ENCODE measurements at regions not wholly inside any gene's neighbourhood (a gene's known extent, or its start where the extent isn't known, plus 50 kb on each side); places are given as distances from the start of the nearest gene placed in this dataset.

DNA sequence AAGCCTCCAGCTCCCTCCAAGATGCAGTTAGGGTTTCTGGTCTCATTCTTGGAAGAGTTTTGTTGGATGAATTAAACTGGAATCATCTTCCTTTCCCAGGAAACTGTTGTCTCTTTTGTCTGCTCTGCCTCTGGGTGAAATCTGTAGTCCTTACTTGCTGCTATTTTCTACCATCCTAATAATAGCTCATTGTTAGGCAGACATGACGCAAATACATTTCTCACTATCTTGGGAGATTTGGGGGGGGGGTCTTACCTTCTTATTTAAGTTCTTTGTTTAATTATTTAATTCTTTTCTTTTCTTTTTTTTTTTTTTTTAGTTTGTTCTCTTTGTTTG lies 85.4 kb upstream of the DUSP10 start:
- no peak for DNase-seq

DNA sequence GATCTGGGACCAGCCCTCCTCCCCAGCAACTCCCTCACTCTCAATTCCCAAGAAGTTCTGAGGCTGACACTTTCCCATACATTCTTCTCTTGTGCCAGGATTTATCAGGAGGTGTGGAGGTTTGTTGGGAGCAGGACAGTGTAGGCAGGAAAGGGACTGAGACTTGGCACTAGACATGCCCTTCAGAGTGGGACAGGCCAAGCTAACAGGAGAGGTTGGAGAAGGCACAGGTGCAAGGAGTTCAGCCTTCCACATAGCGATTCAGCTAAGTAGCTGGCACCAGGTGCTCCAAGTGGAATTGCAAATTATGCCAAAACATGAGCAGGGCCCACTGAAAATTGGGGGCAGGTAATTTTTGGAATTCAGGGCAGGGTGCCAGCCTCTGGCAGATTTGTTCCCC lies 83.0 kb upstream of the DUSP10 start:
- DNase-seq, result no peak

DNA sequence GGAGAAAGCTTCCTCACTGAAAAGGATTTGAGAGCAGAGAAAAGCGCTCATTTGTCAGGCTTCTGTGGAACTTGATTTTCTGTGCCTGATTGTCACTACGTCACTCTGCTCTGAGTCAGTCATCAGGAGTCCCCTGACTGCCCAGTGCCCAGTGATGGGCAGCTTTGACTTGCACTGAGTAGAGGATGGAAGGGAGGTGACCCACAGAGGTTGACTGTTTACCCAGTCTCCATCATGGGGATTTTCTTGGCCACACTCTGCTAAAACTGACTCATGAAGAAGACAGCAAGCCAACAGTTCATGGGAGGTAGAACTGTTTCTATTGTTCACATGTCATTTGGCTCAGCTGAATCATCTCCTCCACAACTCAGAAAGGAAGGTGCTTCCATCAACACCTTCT lies 82.1 kb upstream of the DUSP10 start:
- DNase-seq, result no peak

DNA sequence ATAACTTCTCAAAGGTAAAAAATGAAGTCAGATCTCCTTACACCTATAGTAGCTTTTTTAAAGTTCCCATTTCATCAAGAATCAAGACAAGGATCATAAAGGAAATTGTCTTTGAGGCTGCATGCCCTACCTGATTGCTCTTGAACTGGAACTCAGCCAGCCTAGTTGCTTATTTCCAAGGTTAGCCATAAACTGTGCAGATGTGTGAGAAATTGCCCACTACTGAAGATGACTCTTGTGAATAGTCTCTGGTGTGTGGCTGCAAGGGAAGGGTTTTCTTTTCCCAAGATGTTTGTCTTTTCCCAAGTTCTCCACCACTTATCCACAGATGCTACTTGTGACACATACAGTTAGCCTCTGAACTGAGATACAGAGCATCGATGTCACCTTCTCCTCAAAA lies 81.7 kb upstream of the DUSP10 start:
- DNase-seq, result no peak

DNA sequence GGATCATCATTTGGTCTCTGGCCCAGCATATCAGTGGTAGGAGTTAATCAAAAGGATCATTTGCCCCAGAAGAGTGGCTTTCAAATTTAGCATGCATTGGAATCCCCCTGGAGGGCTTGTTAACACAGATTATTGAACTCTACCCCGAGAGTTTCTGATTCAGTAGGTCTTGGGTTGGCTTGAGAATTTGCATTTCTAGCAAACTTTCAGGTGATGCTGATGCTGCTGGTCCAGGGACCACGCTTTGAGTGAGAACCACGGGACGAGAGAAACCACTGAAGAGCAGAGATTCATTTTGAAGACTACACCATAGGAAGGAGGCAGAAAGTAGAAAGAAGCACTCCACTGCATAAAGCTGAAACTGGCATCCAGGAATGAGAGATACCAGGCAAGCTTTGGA lies 81.3 kb upstream of the DUSP10 start:
- no peak for DNase-seq

DNA sequence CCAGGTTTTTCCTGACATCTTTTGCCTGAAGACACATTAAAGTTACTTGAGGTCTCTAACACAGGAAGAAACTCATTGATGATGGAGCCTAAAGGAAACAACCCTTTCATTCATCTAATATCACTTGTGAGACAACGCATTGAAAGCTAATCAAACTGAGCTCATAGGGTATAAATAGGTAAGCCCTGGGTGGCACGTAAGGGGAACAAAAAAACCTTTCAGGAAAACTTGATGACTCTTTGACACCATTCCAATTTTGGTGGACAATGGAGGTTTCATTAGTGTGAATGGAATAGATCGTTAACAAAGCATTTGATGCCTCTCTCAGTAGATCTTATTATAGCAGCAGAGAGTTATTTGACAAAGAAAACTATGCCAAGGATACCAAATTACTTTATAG lies 80.7 kb upstream of the DUSP10 start:
- DNase-seq, result no peak

DNA sequence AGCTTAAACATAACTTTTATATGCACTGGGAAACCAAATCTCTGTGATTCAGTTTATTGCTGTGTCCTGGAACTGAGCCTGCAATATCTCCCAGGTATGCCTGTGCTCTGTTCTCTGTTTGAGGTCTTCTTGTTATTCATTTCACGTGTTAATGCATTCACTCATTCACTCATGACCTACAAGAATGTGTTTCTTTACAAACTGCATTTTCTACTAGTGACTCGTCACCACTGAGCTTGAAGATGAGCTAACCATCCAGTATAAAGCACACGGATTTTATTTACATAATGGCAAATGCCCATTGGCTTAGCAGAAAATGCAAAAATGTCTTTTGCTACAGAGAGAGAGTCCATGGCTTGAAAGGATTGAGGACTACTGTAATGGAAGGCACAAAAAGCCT lies 75.0 kb upstream of the DUSP10 start:
- DNase-seq, result no peak

DNA sequence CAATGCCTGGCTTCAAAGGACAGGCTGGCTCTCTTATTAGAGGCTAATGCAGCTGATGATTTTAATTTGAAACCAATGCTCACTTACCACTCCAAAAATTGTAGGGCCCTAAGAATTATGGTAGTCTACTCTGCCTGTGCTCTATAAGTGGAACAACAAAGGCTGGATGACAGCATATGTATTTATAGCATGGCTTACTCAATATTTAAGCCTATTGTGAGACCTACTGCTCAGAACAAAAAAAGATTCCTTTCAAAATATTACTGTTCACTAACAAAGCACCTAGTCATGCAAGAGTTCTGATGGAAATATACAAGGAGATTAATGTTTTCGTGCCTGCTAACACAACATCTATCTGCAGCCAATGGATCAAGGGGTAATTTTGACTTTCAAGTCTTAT lies 73.8 kb upstream of the DUSP10 start:
- DNase-seq, result no peak

DNA sequence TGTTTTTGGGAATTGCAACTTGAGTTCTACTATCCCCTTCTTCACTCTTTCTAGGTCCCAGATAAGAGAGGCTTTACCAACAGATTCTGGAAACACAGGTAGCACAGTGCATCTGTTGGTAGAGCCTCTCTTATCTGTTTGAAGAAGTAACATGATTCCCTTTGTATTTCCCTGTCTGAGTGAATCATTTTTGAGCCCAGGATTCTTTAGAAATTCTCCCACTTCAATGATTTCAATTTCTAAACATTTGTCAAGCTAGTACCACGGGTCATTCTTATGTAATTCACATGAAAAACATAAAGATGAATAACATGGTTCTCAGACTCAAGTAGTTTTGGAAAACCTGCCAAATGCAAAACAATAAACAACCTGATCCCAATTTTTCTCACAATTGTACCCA lies 72.0 kb upstream of the DUSP10 start:
- no peak for DNase-seq

DNA sequence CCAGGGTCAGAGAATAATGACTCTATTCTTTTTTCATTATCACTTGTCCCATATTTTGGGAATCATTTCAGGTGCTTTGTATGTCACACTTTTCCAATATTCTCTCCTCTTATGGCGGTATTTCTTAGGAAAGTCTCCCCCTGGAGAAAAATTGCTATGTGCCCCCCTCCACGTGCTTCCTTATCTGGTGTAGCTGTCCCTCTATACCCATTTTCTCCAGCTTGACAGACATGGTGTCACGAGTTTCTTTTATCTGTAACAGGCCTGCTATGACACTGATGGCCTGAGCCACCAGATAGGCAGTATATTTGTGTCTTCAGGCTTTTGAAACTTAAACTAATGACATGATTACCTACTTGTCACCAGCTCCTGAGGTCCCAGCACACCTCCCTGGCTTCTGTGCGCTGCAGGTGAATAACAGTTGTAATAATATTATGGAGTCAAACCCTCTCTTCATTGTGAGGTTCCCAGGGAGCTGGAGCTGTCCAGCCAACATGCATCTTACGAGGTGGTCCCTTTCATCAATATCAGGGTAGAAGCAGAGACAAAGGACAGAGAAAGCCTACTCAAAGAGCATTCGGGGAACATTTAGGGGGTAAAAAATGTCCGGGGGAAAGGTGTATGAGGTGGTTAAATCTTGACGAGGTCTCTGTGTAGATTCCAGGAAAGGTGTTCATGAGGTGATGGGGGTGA lies 71.2 kb upstream of the DUSP10 start:
- DNase-seq, result no peak

DNA sequence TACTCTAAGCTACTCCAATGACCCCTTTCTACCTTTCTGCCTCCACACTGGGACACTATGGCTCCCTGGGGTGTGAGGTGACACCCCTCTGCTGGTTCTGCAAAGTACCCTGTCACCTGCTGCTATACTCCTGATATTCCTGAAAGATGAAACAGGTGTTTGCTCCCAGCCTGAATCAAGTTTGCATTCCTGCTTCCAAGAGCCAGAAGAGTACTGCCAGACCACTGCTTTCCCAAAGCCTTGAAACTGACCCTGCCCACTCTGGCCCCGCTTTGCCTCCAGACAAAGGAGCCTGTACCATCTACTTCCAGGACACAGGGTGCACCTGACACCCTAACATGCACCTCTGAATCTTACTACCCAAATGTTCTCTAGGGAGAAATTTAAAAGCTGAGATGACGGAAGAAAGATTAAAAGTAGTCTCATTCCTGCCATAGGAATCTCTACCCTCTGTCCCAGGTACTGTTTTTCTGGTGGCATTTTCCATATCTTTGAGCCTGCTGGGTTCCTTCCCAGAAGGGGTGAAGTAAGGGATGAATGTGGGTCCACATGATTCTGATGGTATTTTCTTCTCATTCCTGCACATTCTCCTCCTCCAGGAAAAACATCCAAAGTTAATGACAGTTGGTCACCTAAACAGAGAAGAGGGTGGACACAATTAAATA lies 70.3 kb upstream of the DUSP10 start:
- no peak for DNase-seq

DNA sequence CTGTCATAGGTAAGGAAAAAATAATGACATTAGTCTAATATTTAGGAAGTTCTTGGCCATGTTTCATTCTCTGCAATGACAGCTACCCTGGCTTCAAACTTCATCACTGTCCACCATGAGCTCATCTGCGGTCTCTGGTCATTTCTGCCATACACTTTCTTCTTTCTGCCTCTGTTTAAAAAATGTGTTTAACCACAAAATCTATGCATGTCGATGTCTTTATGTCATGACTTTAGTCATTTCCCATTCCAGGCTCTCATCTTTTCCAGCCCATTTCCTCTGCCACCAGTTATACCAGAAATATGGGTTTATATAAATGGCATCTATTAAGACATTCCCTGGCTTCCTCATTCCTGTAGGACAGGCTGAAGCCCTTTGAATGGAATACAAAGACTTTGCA lies 68.5 kb upstream of the DUSP10 start:
- DNase-seq, result no peak

DNA sequence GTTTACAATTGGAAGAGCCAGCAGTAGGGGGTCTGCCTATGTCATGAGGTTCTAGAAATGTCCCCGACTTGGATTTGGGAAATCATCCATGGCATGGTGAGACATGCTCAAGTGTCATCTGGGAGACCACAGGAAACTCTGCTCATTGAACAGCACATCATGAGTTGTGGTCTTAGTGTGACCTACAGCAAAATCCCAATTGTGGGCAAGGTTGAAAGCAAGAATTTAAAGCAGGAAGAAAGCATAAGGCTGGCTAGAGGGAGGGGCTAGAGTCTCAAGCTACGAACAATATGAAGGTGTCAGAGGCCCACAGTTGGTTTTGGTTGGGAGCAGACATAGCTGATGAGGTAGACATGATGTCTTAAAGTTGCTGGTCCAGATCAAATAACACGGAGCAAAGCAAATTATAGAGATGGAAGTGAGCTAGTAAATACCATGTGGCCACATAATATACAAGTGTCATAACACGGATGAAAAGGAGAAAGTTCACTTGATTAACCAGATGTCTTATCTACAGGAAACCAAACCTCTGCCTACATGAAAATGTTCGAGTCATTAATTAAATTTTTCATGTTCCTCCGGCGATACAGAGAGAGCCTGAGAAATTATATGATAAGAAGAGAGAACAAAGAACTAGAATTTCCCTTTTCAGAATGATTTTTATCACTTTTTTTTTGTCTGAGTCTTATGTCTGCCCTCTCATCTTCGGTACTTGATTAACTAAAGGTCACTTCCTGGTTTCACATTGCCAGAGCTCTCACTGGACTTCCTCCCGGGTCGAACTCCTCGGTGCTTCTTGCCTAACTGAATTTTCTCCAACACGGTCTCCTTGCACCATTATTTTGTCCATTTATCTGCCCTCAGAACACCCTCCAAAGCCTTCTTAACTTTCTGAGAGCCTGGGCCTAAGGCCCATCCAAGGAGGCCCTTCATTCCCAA lies 67.5 kb upstream of the DUSP10 start:
- DNase-seq, result no peak

DNA sequence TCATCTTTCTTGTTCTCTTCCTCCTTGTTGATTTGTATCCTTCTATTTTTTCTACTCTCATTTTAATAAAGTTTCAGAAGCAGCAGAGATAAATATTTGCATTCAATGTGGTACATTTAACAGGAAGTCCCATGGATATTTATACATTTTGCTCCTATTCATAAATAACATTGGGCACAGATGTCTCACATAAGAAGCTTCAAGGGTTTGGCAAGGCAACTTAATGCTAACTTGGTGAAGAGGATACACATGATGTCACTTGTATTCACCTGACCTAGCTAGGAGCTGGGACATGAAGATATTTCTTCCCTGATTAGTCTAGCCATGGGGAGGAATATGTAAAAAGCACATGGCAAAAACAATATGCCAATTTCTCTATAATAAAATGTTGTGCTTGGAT lies 65.1 kb upstream of the DUSP10 start:
- no peak for DNase-seq

DNA sequence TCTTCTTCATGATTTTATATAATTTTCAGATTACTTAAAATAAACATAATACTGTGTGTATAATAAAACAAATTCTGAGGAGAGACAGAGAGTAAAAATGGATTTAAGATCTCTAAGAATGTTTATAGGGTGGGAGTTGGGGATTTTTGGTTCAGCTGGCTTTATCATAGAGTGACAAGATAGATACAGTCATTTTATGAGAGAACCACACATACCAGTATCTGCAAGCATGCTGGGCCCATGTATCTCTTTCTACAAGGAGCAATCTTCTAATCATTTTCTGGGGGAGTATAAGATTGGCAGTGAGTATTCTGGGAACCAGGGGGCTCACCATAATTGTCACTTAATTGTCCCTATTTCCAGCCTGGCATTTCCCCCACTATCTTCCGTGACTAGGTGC lies 64.3 kb upstream of the DUSP10 start:
- no peak for DNase-seq

DNA sequence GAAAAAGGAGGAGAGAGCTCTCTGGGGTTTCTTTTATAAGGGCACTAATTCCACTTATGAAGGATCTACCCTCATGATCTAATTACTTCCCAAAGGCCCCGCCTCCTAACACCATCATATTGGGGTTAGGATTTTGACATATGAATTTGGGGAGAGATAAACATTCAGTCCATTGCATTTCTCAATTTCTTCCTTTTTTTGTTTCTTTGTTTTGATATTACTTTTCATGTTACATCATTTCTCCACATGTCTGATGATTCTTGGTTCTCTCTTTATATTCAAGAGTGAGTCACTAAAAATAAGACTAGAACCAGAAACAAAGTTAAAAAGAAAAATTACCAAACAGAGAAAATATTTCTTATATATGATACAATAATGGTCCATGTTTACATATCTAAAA lies 63.2 kb upstream of the DUSP10 start:
- no peak for DNase-seq

DNA sequence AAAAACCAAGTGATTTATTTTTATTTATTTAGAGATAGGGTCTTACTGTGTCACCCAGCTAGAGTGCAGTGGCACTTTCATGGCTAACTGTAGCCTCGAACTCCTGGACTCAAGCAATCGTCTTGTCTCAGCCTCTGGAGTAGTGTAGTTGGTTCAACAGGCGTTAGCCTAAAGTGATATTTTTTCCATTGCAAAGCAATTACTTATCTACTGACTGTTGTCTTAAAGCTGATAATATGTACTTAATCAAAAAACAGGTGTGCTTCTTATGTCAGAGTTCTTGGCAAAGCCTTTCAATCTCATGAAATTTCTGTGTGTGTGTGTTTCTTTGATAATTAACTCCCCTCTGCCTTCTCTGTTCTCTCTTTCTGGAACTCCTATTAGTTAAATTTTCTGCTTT lies 62.4 kb upstream of the DUSP10 start:
- no peak for DNase-seq

DNA sequence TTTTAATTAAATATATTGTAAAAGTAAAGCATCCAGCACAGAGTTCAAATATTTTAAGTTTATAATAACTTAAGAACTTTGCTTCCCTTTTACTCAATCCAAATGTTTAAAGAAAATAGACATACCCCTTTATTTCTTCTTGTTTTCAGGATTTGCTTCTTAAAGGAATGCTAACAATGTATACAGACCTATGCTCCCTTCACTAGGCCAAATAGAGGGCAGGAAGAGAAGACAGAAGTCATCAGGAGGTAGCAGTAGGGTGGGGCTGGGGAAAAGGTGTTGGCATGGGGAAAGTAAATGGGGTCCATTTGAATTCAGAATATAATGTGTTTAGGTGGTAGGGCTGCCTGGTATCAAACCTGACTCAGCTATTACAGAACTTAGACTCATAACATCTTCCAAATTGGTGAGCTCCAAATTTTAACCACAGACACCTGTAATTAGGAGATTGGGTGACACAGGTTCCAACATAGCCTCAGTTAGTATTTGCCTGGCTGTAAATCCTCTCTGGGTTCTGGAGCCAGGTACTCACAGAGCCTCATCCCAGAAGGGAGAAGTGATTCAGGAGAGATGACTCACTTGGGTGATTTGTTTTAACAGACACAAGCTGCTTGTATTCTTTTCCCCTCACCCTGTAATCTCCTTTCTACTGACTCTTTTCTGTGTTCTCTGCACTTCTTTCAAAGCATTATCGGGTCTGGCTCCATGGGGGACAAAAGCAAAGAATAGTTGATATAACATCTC lies 60.1 kb upstream of the DUSP10 start:
- no peak for DNase-seq

DNA sequence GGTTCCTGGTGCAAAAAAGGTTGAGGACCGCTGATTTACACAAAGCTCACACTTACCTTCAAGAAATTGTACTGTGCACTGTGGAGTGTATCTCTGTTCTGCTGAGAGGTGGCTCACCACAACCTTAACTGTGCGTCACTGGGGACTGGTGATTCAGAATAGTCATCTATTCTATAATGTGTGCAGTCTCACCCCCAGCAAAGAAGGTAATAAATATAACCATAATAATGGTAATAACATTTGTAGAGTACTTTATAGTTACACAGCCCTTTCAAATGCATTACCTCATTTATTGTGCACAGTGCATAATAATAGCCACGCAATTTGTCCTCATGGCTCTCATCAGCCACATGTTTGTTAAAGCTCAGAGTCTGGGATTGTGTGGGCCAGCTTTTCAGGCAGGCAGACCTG lies 59.4 kb upstream of the DUSP10 start:
- DNase-seq, result no peak

DNA sequence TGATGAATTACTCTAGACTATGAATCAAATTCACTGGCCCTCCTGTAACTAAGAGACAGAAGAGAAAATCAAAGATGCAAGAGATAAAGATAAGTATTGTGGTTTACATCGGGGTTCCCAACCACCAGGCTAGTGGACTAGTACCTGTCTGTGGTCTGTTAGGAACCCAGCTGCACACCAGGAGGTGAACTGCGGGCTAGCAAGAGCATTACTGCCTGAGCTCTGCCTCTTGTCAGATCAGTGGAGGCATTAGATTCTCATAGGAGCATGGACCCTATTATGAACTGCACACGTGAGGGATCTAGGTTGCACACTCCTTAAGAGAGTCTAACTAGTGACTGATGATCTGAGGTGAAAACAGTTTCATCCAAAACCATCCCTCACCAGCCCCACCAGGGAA lies 58.9 kb upstream of the DUSP10 start:
- DNase-seq, result no peak

DNA sequence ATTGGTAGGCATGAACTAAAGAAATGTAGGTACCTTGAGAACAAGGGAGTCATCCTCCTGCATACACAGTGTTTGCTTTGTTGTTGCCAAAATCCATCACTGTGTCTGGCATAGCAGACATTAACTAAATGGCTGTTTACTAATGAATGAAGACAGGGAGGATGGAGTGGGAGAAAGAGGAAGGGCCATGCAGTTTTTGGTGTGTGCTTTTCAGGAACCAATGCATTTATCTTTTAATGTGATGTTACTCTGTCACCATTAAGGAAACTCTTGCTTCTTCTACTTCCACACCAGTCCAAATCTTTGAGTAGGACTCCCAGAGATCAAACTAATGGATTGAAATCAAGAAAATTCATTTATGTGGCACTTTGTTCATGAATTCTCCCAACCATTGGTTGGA lies 55.6 kb upstream of the DUSP10 start:
- no peak for DNase-seq

DNA sequence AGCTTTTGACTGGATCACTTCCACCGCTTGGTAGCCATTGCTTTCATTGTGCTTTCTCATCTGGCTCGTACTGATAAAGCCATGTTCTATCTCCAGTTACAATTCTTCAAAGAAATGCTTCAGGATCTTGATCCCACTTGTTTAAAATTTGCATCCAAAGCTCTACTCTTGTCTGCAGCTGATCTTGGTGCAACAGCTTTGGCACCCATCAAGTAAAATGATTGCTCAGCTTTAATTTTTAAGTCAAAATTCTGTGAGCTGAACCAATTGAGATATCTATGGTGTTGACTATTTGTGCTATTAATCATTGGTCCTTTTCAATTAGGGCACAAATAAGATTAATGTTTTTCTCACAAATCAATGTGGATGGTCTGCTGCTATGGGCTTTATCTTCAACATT lies 54.8 kb upstream of the DUSP10 start:
- DNase-seq, result no peak

DNA sequence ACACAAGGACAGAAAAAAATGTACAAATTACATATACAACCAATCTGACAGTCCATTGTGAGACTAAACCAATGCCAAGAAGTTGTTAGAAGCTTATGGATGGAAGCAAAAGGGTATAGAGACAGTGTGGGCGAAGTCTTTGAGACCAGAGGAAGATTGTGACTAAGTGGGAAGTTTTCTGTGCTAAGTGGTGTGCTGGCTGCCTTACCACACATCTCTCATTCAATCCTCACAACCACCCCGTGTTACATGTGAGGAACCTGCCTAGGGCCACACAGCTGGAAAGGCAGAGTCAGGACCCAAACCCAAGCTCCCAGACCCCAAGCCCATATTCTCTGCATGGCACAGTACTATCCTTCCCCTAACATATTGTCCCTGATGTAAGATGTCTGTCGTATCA lies 53.5 kb upstream of the DUSP10 start:
- no peak for DNase-seq
